Liver (tissue), 7 donors: ENCODE measurements at regions not wholly inside any gene's neighbourhood (a gene's known extent, or its start where the extent isn't known, plus 50 kb on each side); places are given as distances from the start of the nearest gene placed in this dataset.

Experiments
- DNase-seq: peaks from one replicate; pipeline ENCODE4 v3.0.0-alpha.2; 2017; ENCODE audit warnings: low spot score
- H3K27ac ChIP-seq, 2 donors: one replicate each; pipeline ENCODE4 v1.7.0; 2013; ENCODE audit warnings: inconsistent platforms in 2 of 2, low read length in 2 of 2, control low read depth in 1 of 2, low read depth in 1 of 2, mild to moderate bottlenecking in 1 of 2
- H3K27me3 ChIP-seq, 4 donors: one replicate each; pipeline versions ENCODE4 v1.6.1 to v1.7.0; 2013; ENCODE audit warnings: low read length in 3 of 4, inconsistent platforms in 1 of 4, mild to moderate bottlenecking in 1 of 4, moderate library complexity in 1 of 4; ENCODE audit not compliant: control insufficient read depth in 4 of 4, insufficient read depth in 4 of 4
- H3K36me3 ChIP-seq, 4 donors: one replicate each; pipeline versions ENCODE4 v1.6.1 to v1.7.0; 2013; ENCODE audit warnings: low read length in 3 of 4, mild to moderate bottlenecking in 3 of 4, low read depth in 1 of 4, moderate library complexity in 1 of 4; ENCODE audit not compliant: control insufficient read depth in 4 of 4, insufficient read depth in 3 of 4
- H3K4me1 ChIP-seq, 4 donors: one replicate each; pipeline versions ENCODE4 v1.6.1 to v1.7.0; 2013; ENCODE audit warnings: low read length in 3 of 4, mild to moderate bottlenecking in 3 of 4, moderate library complexity in 1 of 4; ENCODE audit not compliant: control insufficient read depth in 4 of 4, insufficient read depth in 4 of 4
- H3K4me3 ChIP-seq, 3 donors: one replicate each; pipeline versions ENCODE4 v1.6.1 to v1.7.0; 2013; ENCODE audit warnings: low read length in 3 of 3, control low read depth in 1 of 3, low read depth in 1 of 3, mild to moderate bottlenecking in 1 of 3
- H3K9ac ChIP-seq, 2 donors: one replicate each; pipeline ENCODE4 v1.7.0; 2013; ENCODE audit warnings: low read length in 2 of 2, mild to moderate bottlenecking in 2 of 2, moderate library complexity in 2 of 2, control low read depth in 1 of 2, low read depth in 1 of 2
- H3K9me3 ChIP-seq, 4 donors: one replicate each; pipeline versions ENCODE4 v1.6.1 to v1.7.0; 2013; ENCODE audit warnings: low read length in 3 of 4; ENCODE audit not compliant: control insufficient read depth in 4 of 4
- EGR1 ChIP-seq, 2 donors: IDR thresholded peaks; 2 replicates each; pipeline ENCODE4 v1.6.1; 2016 to 2018; ENCODE audit warnings: antibody characterized with exemption in 2 of 2, low read depth in 2 of 2
- FOXA1 ChIP-seq: IDR thresholded peaks from 2 replicates; pipeline ENCODE4 v1.6.1; 2016; ENCODE audit warnings: antibody characterized with exemption
- FOXA2 ChIP-seq: IDR thresholded peaks from 2 replicates; pipeline ENCODE4 v1.6.1; 2016; ENCODE audit warnings: antibody characterized with exemption
- GABPA ChIP-seq, 2 donors: IDR thresholded peaks in 1 of 2; conservative IDR thresholded peaks in 1 of 2; 2 replicates each; pipeline ENCODE4 v1.6.1; 2016; ENCODE audit warnings: antibody characterized with exemption in 2 of 2, mild to moderate bottlenecking in 1 of 2, moderate library complexity in 1 of 2
- HNF4A ChIP-seq, 2 donors: conservative IDR thresholded peaks; 2 replicates each; pipeline ENCODE4 v1.6.1; 2016; ENCODE audit warnings: antibody characterized with exemption in 2 of 2, mild to moderate bottlenecking in 2 of 2
- HNF4G ChIP-seq: IDR thresholded peaks from 2 replicates; pipeline ENCODE4 v1.6.1; 2016; ENCODE audit warnings: antibody characterized with exemption
- JUND ChIP-seq, 2 donors: IDR thresholded peaks; 2 replicates each; pipeline ENCODE4 v1.6.1; 2016; ENCODE audit warnings: antibody characterized with exemption in 2 of 2
- NR2F2 ChIP-seq: IDR thresholded peaks from 2 replicates; pipeline ENCODE4 v1.6.1; 2016; ENCODE audit warnings: antibody characterized with exemption
- RAD21 ChIP-seq, 2 donors: IDR thresholded peaks; 2 replicates each; pipeline ENCODE4 v1.6.1; 2016; ENCODE audit warnings: antibody characterized with exemption in 2 of 2, mild to moderate bottlenecking in 2 of 2
- RXRA ChIP-seq, 2 donors: IDR thresholded peaks; 2 replicates each; pipeline ENCODE4 v1.6.1; 2017 to 2018; ENCODE audit warnings: antibody characterized with exemption in 2 of 2, mild to moderate bottlenecking in 1 of 2
- SP1 ChIP-seq: IDR thresholded peaks from 2 replicates; pipeline ENCODE4 v1.6.1; 2018; ENCODE audit warnings: antibody characterized with exemption, mild to moderate bottlenecking
- TAF1 ChIP-seq: conservative IDR thresholded peaks from 2 replicates; pipeline ENCODE4 v1.6.1; 2016; ENCODE audit warnings: antibody characterized with exemption, mild to moderate bottlenecking
- YY1 ChIP-seq: IDR thresholded peaks from 2 replicates; pipeline ENCODE4 v1.6.1; 2016; ENCODE audit warnings: antibody characterized with exemption, mild to moderate bottlenecking
- WGBS: extraction: QIAGEN DNeasy Blood & Tissue Kit; methylation state at CpG from one replicate; pipeline ENCODE4 v1.1.7; 2013; 5-methylcytosine and 5-hydroxymethylcytosine counted together
- TF ChIP-seq, protein P1 (sequence below): IDR thresholded peaks from 2 replicates; pipeline ENCODE4 v1.6.1; 2016; ENCODE audit warnings: antibody characterized with exemption
- TF ChIP-seq, protein P2 (sequence below): IDR thresholded peaks from 2 replicates; pipeline ENCODE4 v1.6.1; 2016; ENCODE audit warnings: antibody characterized with exemption, mild to moderate bottlenecking
- TF ChIP-seq, protein P3 (sequence below): IDR thresholded peaks from 2 replicates; pipeline ENCODE4 v1.6.1; 2016; ENCODE audit warnings: antibody characterized with exemption
- donor health status: healthy.
- donor health status: healthy.
- donor health status: healthy.
- donor health status: healthy.

DNA sequence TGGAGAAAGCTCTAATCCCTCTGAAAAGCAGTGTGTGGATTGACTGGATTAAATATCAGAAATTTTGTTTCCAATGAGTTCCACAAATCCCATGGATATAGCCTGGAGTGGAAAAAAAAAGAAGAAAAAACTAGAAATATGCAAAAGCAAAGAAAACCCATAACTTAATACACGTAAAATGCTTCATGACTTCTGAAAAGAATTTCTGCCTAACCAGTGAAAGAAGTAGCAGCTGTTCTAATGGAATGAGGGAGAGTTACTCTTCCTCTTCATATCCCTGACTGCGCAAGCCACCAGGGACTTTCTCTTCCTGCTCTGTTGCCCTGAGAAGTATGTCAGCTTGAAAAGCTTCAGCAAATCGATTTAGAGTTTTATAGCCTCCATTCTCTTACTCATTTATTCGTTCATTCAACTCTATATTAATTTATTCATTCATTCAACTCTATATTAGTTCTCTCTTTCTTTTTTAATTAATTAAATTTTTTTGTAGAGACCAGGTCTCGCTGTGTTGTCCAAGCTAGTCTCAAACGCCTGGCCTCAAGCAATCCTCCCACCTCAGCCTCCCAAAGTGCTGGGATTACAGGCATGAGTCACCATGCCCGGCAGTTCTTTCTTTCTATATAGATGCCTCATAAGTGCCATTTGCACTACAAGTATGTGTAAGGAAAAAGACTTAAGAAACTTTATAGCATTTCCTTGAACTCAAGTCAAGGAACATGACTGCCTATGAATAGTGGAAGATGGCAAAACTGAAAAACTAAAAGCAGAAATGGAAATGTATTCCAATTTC lies 447.3 kb upstream of the NRP1 start:
- no peaks in the 10 kb centered on the region for H3K27me3 ChIP-seq
- H3K4me3 ChIP-seq, result no peak overlapping the region
- H3K27ac ChIP-seq, result no peak overlapping the region
- DNase-seq, result no peak
- no peaks in the 10 kb centered on the region for H3K36me3 ChIP-seq
- no peak for TF ChIP-seq RXRA (IDR thresholded peaks at IDR 0.05)
- no peak for TF ChIP-seq NR2F2
- TF ChIP-seq FOXA1, result no peak
- no peak for TF ChIP-seq SP1
- TF ChIP-seq YY1, result no peak
- no peak overlapping the region for H3K9ac ChIP-seq
- no peaks in the 10 kb centered on the region for H3K4me1 ChIP-seq
- no peaks in the 10 kb centered on the region for H3K9me3 ChIP-seq
- 88% methylated on average over 7 of the region's 7 CpGs for WGBS

DNA sequence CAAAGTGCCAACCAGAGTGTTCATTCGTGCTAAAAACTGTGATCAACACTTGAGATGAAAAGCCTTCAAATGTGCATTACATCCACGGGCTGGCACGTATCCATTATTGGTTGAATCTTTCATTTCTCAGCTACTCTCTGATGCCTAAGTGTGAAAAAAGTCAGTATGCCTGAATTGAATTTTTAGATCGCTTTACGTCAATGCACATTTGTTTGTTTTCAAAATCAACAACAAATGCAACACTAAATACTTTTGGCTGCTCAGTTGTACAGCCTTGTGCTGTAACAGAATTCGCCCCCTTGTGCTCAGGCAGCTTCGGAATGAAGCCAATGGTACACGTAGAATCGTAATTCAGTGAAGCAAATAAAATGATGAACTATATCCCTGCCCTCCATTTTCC lies 446.5 kb upstream of the NRP1 start:
- H3K27ac ChIP-seq, result no peak overlapping the region
- 92% methylated on average over 9 of the region's 9 CpGs for WGBS
- no peak for DNase-seq
- H3K4me3 ChIP-seq, result no peak overlapping the region
- H3K4me1 ChIP-seq, result no peaks in the 10 kb centered on the region
- H3K27me3 ChIP-seq, result no peaks in the 10 kb centered on the region
- no peaks in the 10 kb centered on the region for H3K9me3 ChIP-seq
- no peaks in the 10 kb centered on the region for H3K36me3 ChIP-seq
- TF ChIP-seq RXRA (IDR thresholded peaks at IDR 0.05) (no peak), JUND (IDR thresholded peaks at IDR 0.05) (no peak), FOXA2 (no peak), NR2F2 (no peak), RAD21 (IDR thresholded peaks at IDR 0.05) (no peak), SP1 (no peak), TAF1 (no peak), GABPA (IDR thresholded peaks at IDR 0.05 in 1 of 2, conservative IDR thresholded peaks at IDR 0.05 in 1 of 2) (no peak)
- no peak overlapping the region for H3K9ac ChIP-seq

DNA sequence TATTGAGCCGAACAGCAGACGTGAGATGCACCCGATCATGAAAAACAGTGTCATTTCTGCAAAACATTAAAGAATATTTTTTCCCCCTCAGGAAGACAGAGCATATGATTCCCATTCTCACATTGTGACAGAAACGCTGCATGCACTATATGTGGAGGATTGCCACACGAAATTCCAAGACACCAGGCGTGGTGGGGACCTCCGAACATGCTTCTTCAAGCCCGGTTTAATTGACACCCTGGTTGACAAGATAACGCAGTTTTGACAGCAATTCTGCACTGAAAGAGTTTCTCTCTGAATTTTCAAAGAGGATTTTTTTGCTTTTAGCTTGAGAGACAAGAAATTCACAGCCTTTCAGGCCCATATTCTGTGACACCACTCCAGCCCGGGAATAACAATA lies 442.8 kb upstream of the NRP1 start:
- no peak overlapping the region for H3K27ac ChIP-seq
- H3K36me3 ChIP-seq, result no peaks in the 10 kb centered on the region
- H3K9me3 ChIP-seq, result no peaks in the 10 kb centered on the region
- no peak for DNase-seq
- no peak overlapping the region for H3K4me3 ChIP-seq
- no peak overlapping the region for H3K9ac ChIP-seq
- 94% methylated on average over 10 of the region's 10 CpGs for WGBS
- H3K27me3 ChIP-seq, result no peaks in the 10 kb centered on the region
- H3K4me1 ChIP-seq, result no peaks in the 10 kb centered on the region
- TF ChIP-seq JUND (IDR thresholded peaks at IDR 0.05), result no peak
- TF ChIP-seq NR2F2, result no peak
- TF ChIP-seq FOXA2, result no peak
- TF ChIP-seq SP1, result no peak
- TF ChIP-seq, protein P1, sequence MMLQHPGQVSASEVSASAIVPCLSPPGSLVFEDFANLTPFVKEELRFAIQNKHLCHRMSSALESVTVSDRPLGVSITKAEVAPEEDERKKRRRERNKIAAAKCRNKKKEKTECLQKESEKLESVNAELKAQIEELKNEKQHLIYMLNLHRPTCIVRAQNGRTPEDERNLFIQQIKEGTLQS, result no peak
- TF ChIP-seq HNF4G, result no peak
- no peak for TF ChIP-seq EGR1 (IDR thresholded peaks at IDR 0.05; ENCODE audit: low read depth in 2 of 2)

DNA sequence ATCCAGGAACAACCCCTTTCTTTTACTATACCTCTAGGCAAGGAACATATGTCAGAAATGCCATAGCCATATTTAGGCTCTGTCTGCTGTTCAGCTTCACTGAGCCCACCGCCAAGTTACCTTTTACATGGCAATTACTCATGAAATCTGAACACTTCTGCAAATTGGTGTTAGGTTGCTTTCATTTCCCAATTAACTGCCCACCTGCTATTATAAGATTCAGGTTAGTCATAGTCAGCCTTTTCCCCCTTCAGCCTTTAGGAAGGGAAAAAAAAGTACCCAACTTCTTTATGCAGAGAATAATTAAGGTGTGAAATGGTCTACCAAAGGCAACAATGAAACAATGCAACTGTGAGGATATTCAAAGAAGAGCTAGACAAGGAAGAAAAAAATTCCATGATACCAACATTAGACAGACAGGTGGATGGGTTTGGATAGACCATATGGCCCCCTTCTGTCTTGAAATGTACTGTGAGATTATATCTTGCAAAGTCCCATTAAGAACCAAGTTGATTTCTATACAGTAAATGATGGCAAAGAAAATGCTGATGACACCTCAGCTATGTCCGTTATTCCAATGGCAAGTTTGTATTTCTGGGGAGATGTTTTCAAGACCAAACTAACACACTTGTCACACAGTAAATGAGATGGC lies 442.1 kb upstream of the NRP1 start:
- WGBS, result 93% methylated on average over 2 of the region's 2 CpGs
- Histone ChIP-seq H3K4me3 (no peak overlapping the region), H3K9me3 (no peaks in the 10 kb centered on the region)
- TF ChIP-seq RAD21 (IDR thresholded peaks at IDR 0.05) (no peak), NR2F2 (no peak), HNF4A (conservative IDR thresholded peaks at IDR 0.05) (no peak), TAF1 (no peak), FOXA2 (no peak), RXRA (IDR thresholded peaks at IDR 0.05) (no peak), HNF4G (no peak), YY1 (no peak), JUND (IDR thresholded peaks at IDR 0.05) (no peak), EGR1 (IDR thresholded peaks at IDR 0.05; ENCODE audit: low read depth in 2 of 2) (no peak), SP1 (no peak)
- TF ChIP-seq, protein P2, sequence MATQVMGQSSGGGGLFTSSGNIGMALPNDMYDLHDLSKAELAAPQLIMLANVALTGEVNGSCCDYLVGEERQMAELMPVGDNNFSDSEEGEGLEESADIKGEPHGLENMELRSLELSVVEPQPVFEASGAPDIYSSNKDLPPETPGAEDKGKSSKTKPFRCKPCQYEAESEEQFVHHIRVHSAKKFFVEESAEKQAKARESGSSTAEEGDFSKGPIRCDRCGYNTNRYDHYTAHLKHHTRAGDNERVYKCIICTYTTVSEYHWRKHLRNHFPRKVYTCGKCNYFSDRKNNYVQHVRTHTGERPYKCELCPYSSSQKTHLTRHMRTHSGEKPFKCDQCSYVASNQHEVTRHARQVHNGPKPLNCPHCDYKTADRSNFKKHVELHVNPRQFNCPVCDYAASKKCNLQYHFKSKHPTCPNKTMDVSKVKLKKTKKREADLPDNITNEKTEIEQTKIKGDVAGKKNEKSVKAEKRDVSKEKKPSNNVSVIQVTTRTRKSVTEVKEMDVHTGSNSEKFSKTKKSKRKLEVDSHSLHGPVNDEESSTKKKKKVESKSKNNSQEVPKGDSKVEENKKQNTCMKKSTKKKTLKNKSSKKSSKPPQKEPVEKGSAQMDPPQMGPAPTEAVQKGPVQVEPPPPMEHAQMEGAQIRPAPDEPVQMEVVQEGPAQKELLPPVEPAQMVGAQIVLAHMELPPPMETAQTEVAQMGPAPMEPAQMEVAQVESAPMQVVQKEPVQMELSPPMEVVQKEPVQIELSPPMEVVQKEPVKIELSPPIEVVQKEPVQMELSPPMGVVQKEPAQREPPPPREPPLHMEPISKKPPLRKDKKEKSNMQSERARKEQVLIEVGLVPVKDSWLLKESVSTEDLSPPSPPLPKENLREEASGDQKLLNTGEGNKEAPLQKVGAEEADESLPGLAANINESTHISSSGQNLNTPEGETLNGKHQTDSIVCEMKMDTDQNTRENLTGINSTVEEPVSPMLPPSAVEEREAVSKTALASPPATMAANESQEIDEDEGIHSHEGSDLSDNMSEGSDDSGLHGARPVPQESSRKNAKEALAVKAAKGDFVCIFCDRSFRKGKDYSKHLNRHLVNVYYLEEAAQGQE, result no peak
- TF ChIP-seq, protein P3, sequence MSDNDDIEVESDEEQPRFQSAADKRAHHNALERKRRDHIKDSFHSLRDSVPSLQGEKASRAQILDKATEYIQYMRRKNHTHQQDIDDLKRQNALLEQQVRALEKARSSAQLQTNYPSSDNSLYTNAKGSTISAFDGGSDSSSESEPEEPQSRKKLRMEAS, result no peak

More for the DNA sequence above, 442.1 kb upstream of the NRP1 start:
- Histone ChIP-seq H3K27ac (no peak overlapping the region), H3K36me3 (no peaks in the 10 kb centered on the region), H3K27me3 (no peaks in the 10 kb centered on the region), H3K9ac (no peak overlapping the region), H3K4me1 (no peaks in the 10 kb centered on the region)
- no peak for DNase-seq
